NCI-H460 (cell line): ENCODE measurements at regions not wholly inside any gene's neighbourhood (a gene's known extent, or its start where the extent isn't known, plus 50 kb on each side); places are given as distances from the start of the nearest gene placed in this dataset.

Experiments used
- DNase-seq: peaks from one replicate; pipeline ENCODE4 v3.0.0-alpha.2; 2016; ENCODE audit warnings: low read depth; ENCODE audit errors: extremely low read depth

- no peak for DNase-seq
Observed at GRCh38 chr7:35581605-35582210, 113.2 kb downstream of the HERPUD2 start.

GRCh38 chr7:35576031-35576573, 118.8 kb downstream of the HERPUD2 start:
- DNase-seq: no peak

GRCh38 chr7:35571611-35572240, 123.2 kb downstream of the HERPUD2 start:
- no peak for DNase-seq

GRCh38 chr7:35570937-35571336, 124.0 kb downstream of the HERPUD2 start:
- no peak for DNase-seq

GRCh38 chr7:35565927-35566326, 129.0 kb downstream of the HERPUD2 start:
- no peak for DNase-seq

GRCh38 chr7:35558841-35559240, 136.1 kb downstream of the HERPUD2 start:
- DNase-seq: no peak

- DNase-seq: no peak
Observed at GRCh38 chr7:35556515-35557471, 138.1 kb downstream of the HERPUD2 start.

- peak; percentile 12 for DNase-seq
Observed at GRCh38 chr7:35555934-35556333, 139.0 kb downstream of the HERPUD2 start.

GRCh38 chr7:35555386-35555785, 139.5 kb downstream of the HERPUD2 start:
- DNase-seq: no peak

- no peak for DNase-seq
Observed at GRCh38 chr7:35553519-35553918, 141.4 kb downstream of the HERPUD2 start.

GRCh38 chr7:35552691-35553090, 142.2 kb downstream of the HERPUD2 start:
- DNase-seq: no peak

- no peak for DNase-seq
Observed at GRCh38 chr7:35551321-35552081, 143.4 kb downstream of the HERPUD2 start.

- no peak for DNase-seq
Observed at GRCh38 chr7:35550831-35551230, 144.1 kb downstream of the HERPUD2 start.

- DNase-seq: no peak
Observed at GRCh38 chr7:35549781-35550180, 145.2 kb downstream of the HERPUD2 start.

GRCh38 chr7:35548291-35548690, 146.6 kb downstream of the HERPUD2 start:
- DNase-seq: no peak

GRCh38 chr7:35546691-35547429, 148.1 kb downstream of the HERPUD2 start:
- DNase-seq: no peak

- no peak for DNase-seq
Observed at GRCh38 chr7:35545831-35546230, 149.1 kb downstream of the HERPUD2 start.

- DNase-seq: no peak
Observed at GRCh38 chr7:35544028-35544742, 150.8 kb downstream of the HERPUD2 start.
